Stomach (tissue), 4 donors: ENCODE measurements at regions not wholly inside any gene's neighbourhood (a gene's known extent, or its start where the extent isn't known, plus 50 kb on each side); places are given as distances from the start of the nearest gene placed in this dataset.

Source experiments
- EP300 ChIP-seq: sonication (generic); formaldehyde crosslinking; IDR thresholded peaks from one replicate; pipeline ENCODE4 v1.6.1; 2017; ENCODE audit warnings: antibody characterized with exemption
- POLR2A ChIP-seq, 4 donors: fragments of 450-650 bp; IDR thresholded peaks; one replicate each; pipeline ENCODE4 v1.6.1; 2016; ENCODE audit warnings: antibody characterized with exemption in 4 of 4, control low read depth in 2 of 4, mild to moderate bottlenecking in 1 of 4, moderate library complexity in 1 of 4
- POLR2AphosphoS5 ChIP-seq, 3 donors: sonication (generic); formaldehyde crosslinking; IDR thresholded peaks; one replicate each; pipeline ENCODE4 v1.6.1; 2016; ENCODE audit warnings: antibody characterized with exemption in 3 of 3
- TF ChIP-seq, protein P1 (sequence below), 7 experiments: fragments of 450-650 bp in 4 of 7; fragments of 200-600 bp in 3 of 7; sonication (generic) in 3 of 7; IDR thresholded peaks; one replicate each; pipeline ENCODE4 v1.5.1; 2016 to 2019; ENCODE audit warnings: antibody characterized with exemption in 7 of 7, control low read depth in 2 of 7, mild to moderate bottlenecking in 1 of 7

DNA sequence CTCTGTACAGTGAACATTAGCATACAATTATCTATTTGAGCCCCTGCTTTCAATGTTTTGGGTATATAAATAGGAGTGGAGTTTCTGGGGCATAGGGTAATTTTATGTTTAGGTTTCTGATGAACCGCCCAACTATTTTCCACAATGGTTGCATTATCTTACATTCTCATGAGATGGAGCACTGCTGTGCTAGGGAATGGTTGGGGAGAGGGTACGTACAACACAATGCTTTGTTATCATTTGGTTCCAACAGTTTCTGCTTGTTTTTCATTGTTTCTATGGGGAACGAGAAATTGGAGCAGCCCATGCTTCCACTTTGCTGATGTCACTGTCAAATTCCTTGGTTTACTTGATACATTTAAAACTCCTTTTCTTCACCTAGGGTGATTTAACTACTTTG, 1115.3 kb downstream of the REEP3 start:
- TF ChIP-seq, protein P1, sequence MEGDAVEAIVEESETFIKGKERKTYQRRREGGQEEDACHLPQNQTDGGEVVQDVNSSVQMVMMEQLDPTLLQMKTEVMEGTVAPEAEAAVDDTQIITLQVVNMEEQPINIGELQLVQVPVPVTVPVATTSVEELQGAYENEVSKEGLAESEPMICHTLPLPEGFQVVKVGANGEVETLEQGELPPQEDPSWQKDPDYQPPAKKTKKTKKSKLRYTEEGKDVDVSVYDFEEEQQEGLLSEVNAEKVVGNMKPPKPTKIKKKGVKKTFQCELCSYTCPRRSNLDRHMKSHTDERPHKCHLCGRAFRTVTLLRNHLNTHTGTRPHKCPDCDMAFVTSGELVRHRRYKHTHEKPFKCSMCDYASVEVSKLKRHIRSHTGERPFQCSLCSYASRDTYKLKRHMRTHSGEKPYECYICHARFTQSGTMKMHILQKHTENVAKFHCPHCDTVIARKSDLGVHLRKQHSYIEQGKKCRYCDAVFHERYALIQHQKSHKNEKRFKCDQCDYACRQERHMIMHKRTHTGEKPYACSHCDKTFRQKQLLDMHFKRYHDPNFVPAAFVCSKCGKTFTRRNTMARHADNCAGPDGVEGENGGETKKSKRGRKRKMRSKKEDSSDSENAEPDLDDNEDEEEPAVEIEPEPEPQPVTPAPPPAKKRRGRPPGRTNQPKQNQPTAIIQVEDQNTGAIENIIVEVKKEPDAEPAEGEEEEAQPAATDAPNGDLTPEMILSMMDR (IDR thresholded peaks at IDR 0.05), result no peak
- TF ChIP-seq POLR2AphosphoS5 (IDR thresholded peaks at IDR 0.05) (no peak), POLR2A (IDR thresholded peaks at IDR 0.05) (no peak), EP300 (no peak)
